H1 (cell line): ENCODE measurements at regions not wholly inside any gene's neighbourhood (a gene's known extent, or its start where the extent isn't known, plus 50 kb on each side); places are given as distances from the start of the nearest gene placed in this dataset.

Experiments
- CTCF ChIA-PET: fragments of 300-600 bp; sonication (Branson Sonifier 250); formaldehyde crosslinking; loops from one replicate; lab custom pipeline; 2021; ENCODE audit not compliant: partially characterized antibody; lab: Charles Lee
- POLR2A ChIA-PET: fragments of 300-600 bp; sonication (Branson Sonifier 250); formaldehyde crosslinking; loops from one replicate; lab custom pipeline; 2021; ENCODE audit warnings: inconsistent platforms; ENCODE audit not compliant: partially characterized antibody; lab: Charles Lee
- DNase-seq, 2 experiments: peaks; one replicate each; pipeline versions ENCODE4 v3.0.0 to v3.0.0-alpha.2; 2010 to 2022; ENCODE audit warnings: low spot score in 2 of 2, low read depth in 1 of 2, mixed read lengths in 1 of 2
- FAIRE-seq: peaks from 2 replicates; lab custom pipeline; 2011; peaks lifted over from hg19 to GRCh38; lab: Jason Lieb, UNC
- H2AFZ ChIP-seq: 2 replicates; pipeline ENCODE4 v1.8.1; 2012; ENCODE audit warnings: low read length, inconsistent platforms
- H2AK5ac ChIP-seq: 2 replicates; pipeline ENCODE4 v1.6.1; 2013; ENCODE audit warnings: low read depth, low read length
- H2BK120ac ChIP-seq: replicated peaks from 2 replicates; pipeline ENCODE3; 2013; ENCODE audit warnings: low read depth, low read length, inconsistent platforms
- H2BK12ac ChIP-seq: 2 replicates; pipeline ENCODE4 v1.6.1; 2013; ENCODE audit warnings: low read depth, low read length
- H2BK15ac ChIP-seq: 2 replicates; pipeline ENCODE4 v1.6.1; 2013; ENCODE audit warnings: low read length
- H2BK20ac ChIP-seq: 2 replicates; pipeline ENCODE4 v1.6.1; 2013; ENCODE audit warnings: low read length
- H2BK5ac ChIP-seq: 2 replicates; pipeline ENCODE4 v1.6.1; 2013; ENCODE audit warnings: low read depth, low read length
- H3K14ac ChIP-seq: 2 replicates; pipeline ENCODE4 v1.6.1; 2013; ENCODE audit warnings: inconsistent platforms; ENCODE audit not compliant: insufficient read length
- H3K18ac ChIP-seq: 2 replicates; pipeline ENCODE4 v1.6.1; 2013; ENCODE audit warnings: low read length; ENCODE audit errors: extremely low read depth
- H3K23ac ChIP-seq: 2 replicates; pipeline ENCODE4 v1.6.1; 2013; ENCODE audit warnings: inconsistent platforms; ENCODE audit not compliant: insufficient read length
- H3K23me2 ChIP-seq: 2 replicates; pipeline ENCODE4 v1.6.1; 2013; ENCODE audit warnings: low read depth, low read length
- H3K27ac ChIP-seq: 2 replicates; pipeline ENCODE4 v1.6.1; 2011; ENCODE audit warnings: low read depth, low read length, inconsistent platforms
- H3K27me3 ChIP-seq, 4 experiments: replicated peaks in 1 of 4; 1 replicate in 1 of 4; 2 replicates in 3 of 4; pipeline versions ENCODE4 v1.6.1 to v1.8.1; 2011 to 2013; ENCODE audit warnings: low read length in 3 of 4, mild to moderate bottlenecking in 3 of 4, inconsistent platforms in 2 of 4, mixed read lengths in 2 of 4, moderate library complexity in 1 of 4; ENCODE audit not compliant: control insufficient read depth in 3 of 4, insufficient read depth in 3 of 4; ENCODE audit errors: extremely low read depth in 1 of 4
- H3K36me3 ChIP-seq, 4 experiments: 2 replicates each; pipeline versions ENCODE4 v1.6.1 to v1.8.1; 2011 to 2013; ENCODE audit warnings: mild to moderate bottlenecking in 4 of 4, low read length in 3 of 4, moderate library complexity in 2 of 4, control low read depth in 1 of 4, inconsistent platforms in 1 of 4; ENCODE audit not compliant: insufficient read depth in 4 of 4, control insufficient read depth in 2 of 4
- H3K4ac ChIP-seq: replicated peaks from 2 replicates; pipeline ENCODE3; 2013; ENCODE audit warnings: low read length, low read depth, mixed read lengths, inconsistent platforms; ENCODE audit not compliant: insufficient read length
- H3K4me1 ChIP-seq, 4 experiments: replicated peaks in 1 of 4; 1 replicate in 1 of 4; 2 replicates in 3 of 4; pipeline versions ENCODE4 v1.6.1 to v1.8.1; 2011 to 2013; ENCODE audit warnings: low read length in 3 of 4, inconsistent platforms in 2 of 4, mixed read lengths in 1 of 4; ENCODE audit not compliant: insufficient read depth in 4 of 4, control insufficient read depth in 3 of 4
- H3K4me2 ChIP-seq, 2 experiments: 2 replicates each; pipeline versions ENCODE4 v1.6.1 to v1.8.1; 2011 to 2013; ENCODE audit warnings: low read depth in 2 of 2, low read length in 2 of 2, control low read depth in 1 of 2, inconsistent platforms in 1 of 2, mild to moderate bottlenecking in 1 of 2; ENCODE audit not compliant: insufficient read depth in 1 of 2
- H3K4me3 ChIP-seq, 4 experiments: fragments of 200-600, 300-600 bp in 1 of 4; sonication (generic), shearing (Covaris generic), sonication (Bioruptor Twin) in 1 of 4; 2 replicates each; pipeline versions ENCODE4 v1.5.1 to v1.8.1; 2011 to 2016; ENCODE audit warnings: low read length in 4 of 4, low read depth in 3 of 4, control low read depth in 2 of 4, inconsistent platforms in 2 of 4, mild to moderate bottlenecking in 2 of 4, mixed read lengths in 1 of 4, moderate library complexity in 1 of 4; ENCODE audit not compliant: insufficient read depth in 2 of 4; ENCODE audit errors: extremely low read depth in 1 of 4
- H3K56ac ChIP-seq: replicated peaks from 2 replicates; pipeline ENCODE3; 2013; ENCODE audit warnings: low read depth, mild to moderate bottlenecking, mixed read lengths, low read length, inconsistent platforms; ENCODE audit not compliant: insufficient read length
- H3K79me1 ChIP-seq: 2 replicates; pipeline ENCODE4 v1.6.1; 2013; ENCODE audit warnings: low read depth, low read length, control low read depth
- H3K79me2 ChIP-seq, 2 experiments: 2 replicates each; pipeline versions ENCODE4 v1.6.1 to v1.8.1; 2012 to 2013; ENCODE audit warnings: low read length in 2 of 2, mild to moderate bottlenecking in 2 of 2, inconsistent platforms in 1 of 2; ENCODE audit not compliant: insufficient read depth in 2 of 2, control insufficient read depth in 1 of 2
- H3K9ac ChIP-seq, 4 experiments: replicated peaks in 1 of 4; 1 replicate in 1 of 4; 2 replicates in 3 of 4; pipeline versions ENCODE4 v1.6.1 to v1.8.1; 2011 to 2013; ENCODE audit warnings: low read depth in 3 of 4, low read length in 3 of 4, control low read depth in 2 of 4, mild to moderate bottlenecking in 2 of 4, moderate library complexity in 2 of 4, inconsistent platforms in 1 of 4; ENCODE audit errors: extremely low read depth in 1 of 4
- H3K9me3 ChIP-seq, 2 experiments: 2 replicates each; pipeline versions ENCODE4 v1.6.1 to v1.8.1; 2012 to 2013; ENCODE audit warnings: mild to moderate bottlenecking in 2 of 2, moderate library complexity in 2 of 2, control low read depth in 1 of 2, inconsistent platforms in 1 of 2, low read depth in 1 of 2, low read length in 1 of 2, mixed read lengths in 1 of 2; ENCODE audit not compliant: insufficient read depth in 2 of 2
- H4K20me1 ChIP-seq, 2 experiments: replicated peaks in 1 of 2; 2 replicates each; pipeline versions ENCODE3 to v1.8.1; 2011 to 2013; ENCODE audit warnings: inconsistent platforms in 2 of 2, low read length in 2 of 2, mild to moderate bottlenecking in 1 of 2; ENCODE audit not compliant: insufficient read depth in 2 of 2, control insufficient read depth in 1 of 2
- H4K5ac ChIP-seq: 2 replicates; pipeline ENCODE4 v1.6.1; 2013; ENCODE audit warnings: low read length, low read depth, mixed read lengths, inconsistent platforms; ENCODE audit not compliant: insufficient read length
- H4K8ac ChIP-seq: 2 replicates; pipeline ENCODE4 v1.8.0; 2013; ENCODE audit warnings: mild to moderate bottlenecking, moderate library complexity, low read length, inconsistent platforms; ENCODE audit not compliant: insufficient read depth; ENCODE audit errors: extremely low read depth
- H4K91ac ChIP-seq: replicated peaks from 2 replicates; pipeline ENCODE3; 2013; ENCODE audit warnings: low read length, mixed read lengths, inconsistent platforms; ENCODE audit not compliant: insufficient read length
- CBX5 ChIP-seq: fragments of 300-800, 300-1000 bp; sonication (generic); IDR thresholded peaks from 2 replicates; pipeline ENCODE4 v1.7.1; 2016; ENCODE audit warnings: antibody characterized with exemption, low read length, low read depth
- CHD2 ChIP-seq: IDR thresholded peaks from 2 replicates; pipeline ENCODE4 v1.6.1; 2012; ENCODE audit warnings: low read length, improper control_type of control experiment
- CREB1 ChIP-seq: IDR thresholded peaks from 2 replicates; pipeline ENCODE4 v1.6.1; 2012; ENCODE audit warnings: inconsistent platforms
- E2F6 ChIP-seq: IDR thresholded peaks from 2 replicates; pipeline ENCODE4 v1.6.1; 2012; ENCODE audit warnings: inconsistent platforms
- KDM5A ChIP-seq: fragments of 200-600 bp; IDR thresholded peaks from 2 replicates; pipeline ENCODE4 v1.7.1; 2012; ENCODE audit warnings: mild to moderate bottlenecking, low read length, inconsistent platforms, mixed read lengths
- MAX ChIP-seq: IDR thresholded peaks from 2 replicates; pipeline ENCODE4 v1.6.1; 2012; ENCODE audit warnings: inconsistent platforms
- POLR2AphosphoS5 ChIP-seq: IDR thresholded peaks from 2 replicates; pipeline ENCODE4 v1.6.1; 2011; ENCODE audit warnings: low read depth, low read length
- RNF2 ChIP-seq: fragments of 200-900, 300-1000 bp; sonication (generic); IDR thresholded peaks from 2 replicates; pipeline ENCODE4 v1.7.1; 2016; ENCODE audit warnings: borderline replicate concordance, low read depth, mild to moderate bottlenecking, antibody characterized with exemption, low read length; ENCODE audit not compliant: poor library complexity, severe bottlenecking; ENCODE audit errors: missing control alignments
- RXRA ChIP-seq: IDR thresholded peaks from 2 replicates; pipeline ENCODE4 v1.6.1; 2011; ENCODE audit warnings: low read depth, mild to moderate bottlenecking, low read length, moderate library complexity; ENCODE audit not compliant: insufficient read depth
- SRF ChIP-seq: IDR thresholded peaks from 2 replicates; pipeline ENCODE4 v1.6.1; 2011; ENCODE audit warnings: mild to moderate bottlenecking, low read depth, low read length, moderate library complexity
- TAF1 ChIP-seq: IDR thresholded peaks from 2 replicates; pipeline ENCODE4 v1.6.1; 2011; ENCODE audit warnings: mild to moderate bottlenecking, low read depth, low read length
- ZNF274 ChIP-seq: IDR thresholded peaks from 2 replicates; pipeline ENCODE4 v1.7.0; 2012; ENCODE audit warnings: low read length, borderline replicate concordance; ENCODE audit errors: extremely low read depth

DNA sequence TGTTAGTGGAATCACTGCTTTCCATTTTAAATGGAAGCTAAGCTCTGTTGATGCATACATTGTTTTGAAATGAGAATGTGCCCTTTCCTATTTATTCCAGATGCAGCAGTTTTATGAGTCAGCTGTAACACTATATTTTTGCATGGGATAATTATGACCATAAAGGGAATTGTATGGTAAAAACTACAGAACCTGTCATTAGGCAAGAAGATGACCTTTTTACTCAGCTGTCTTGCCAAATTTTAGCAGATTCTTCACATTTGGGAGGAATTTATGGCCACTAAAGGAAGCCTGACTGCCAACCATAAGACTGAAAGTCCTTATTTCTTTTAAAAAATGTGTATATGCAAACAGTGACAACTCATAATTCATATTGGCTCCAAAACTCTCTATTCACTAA lies 356.3 kb upstream of the PRMT6 start:
- FAIRE-seq = no peak
- H3K4me2 ChIP-seq = no peak overlapping the region

More for the DNA sequence above, 356.3 kb upstream of the PRMT6 start:
- no peak for DNase-seq
- no peak overlapping the region for H2AFZ ChIP-seq
- H2BK20ac ChIP-seq = no peak overlapping the region
- H2BK15ac ChIP-seq = no peak overlapping the region
- no peak overlapping the region for H3K4ac ChIP-seq
- no peak overlapping the region for H3K56ac ChIP-seq
- H3K27me3 ChIP-seq = no peaks in the 10 kb centered on the region
- no peaks in the 10 kb centered on the region for H3K23me2 ChIP-seq
- no peak overlapping the region for H4K8ac ChIP-seq
- no peaks in the 10 kb centered on the region for H3K79me1 ChIP-seq
- no peak overlapping the region for H4K5ac ChIP-seq
- H2BK5ac ChIP-seq = no peak overlapping the region
- H3K9me3 ChIP-seq = no peaks in the 10 kb centered on the region
- H3K4me3 ChIP-seq = no peak overlapping the region
- no peak overlapping the region for H3K9ac ChIP-seq
- POLR2A ChIA-PET = no interaction called here
- H2AK5ac ChIP-seq = no peak overlapping the region
- no peak overlapping the region for H4K91ac ChIP-seq
- H2BK12ac ChIP-seq = no peak overlapping the region
- H4K20me1 ChIP-seq = no peaks in the 10 kb centered on the region
- H2BK120ac ChIP-seq = no peak overlapping the region
- H3K27ac ChIP-seq = no peak overlapping the region
- TF ChIP-seq CREB1 = no peak
- no peak for TF ChIP-seq CHD2
- TF ChIP-seq TAF1 = no peak
- TF ChIP-seq MAX = no peak
- TF ChIP-seq SRF = no peak
- no peak for TF ChIP-seq POLR2AphosphoS5
- no peak for TF ChIP-seq CBX5
- no peak for TF ChIP-seq RXRA
- no peak for TF ChIP-seq KDM5A
- TF ChIP-seq ZNF274 = no peak
- TF ChIP-seq E2F6 = no peak
- TF ChIP-seq RNF2 = no peak
- TF ChIP-seq, all 59 proteins: peak for 0
- Histone ChIP-seq H3K79me2 (no peaks in the 10 kb centered on the region), H3K14ac (no peak overlapping the region), H3K18ac (no peak overlapping the region), H3K4me1 (no peaks in the 10 kb centered on the region), H3K36me3 (no peaks in the 10 kb centered on the region), H3K23ac (no peak overlapping the region)
- CTCF ChIA-PET = interaction anchor here (1.0 kb wide), 1 partner anchor 280 kb away, joined by 3 read pairs; no protein-coding TSS in a partner anchor
